Ishikawa (cell line): ENCODE measurements at regions not wholly inside any gene's neighbourhood (a gene's known extent, or its start where the extent isn't known, plus 50 kb on each side); places are given as distances from the start of the nearest gene placed in this dataset.

Experiments used
- CEBPB ChIP-seq: IDR thresholded peaks from 2 replicates; pipeline ENCODE4 v1.6.1; 2012
- CREB1 ChIP-seq: IDR thresholded peaks from 2 replicates; pipeline ENCODE4 v1.6.1; 2012; ENCODE audit warnings: low read depth
- EGR1 ChIP-seq: IDR thresholded peaks from 2 replicates; pipeline ENCODE4 v1.6.1; 2012
- EP300 ChIP-seq: IDR thresholded peaks from 2 replicates; pipeline ENCODE4 v1.6.1; 2012; ENCODE audit warnings: borderline replicate concordance
- FOXM1 ChIP-seq: IDR thresholded peaks from 2 replicates; pipeline ENCODE4 v1.6.1; 2012; ENCODE audit warnings: low read depth, borderline replicate concordance
- NFIC ChIP-seq: IDR thresholded peaks from 2 replicates; pipeline ENCODE4 v1.6.1; 2012
- RAD21 ChIP-seq: IDR thresholded peaks from 2 replicates; pipeline ENCODE4 v1.6.1; 2012; ENCODE audit warnings: low read depth
- TAF1 ChIP-seq: IDR thresholded peaks from 2 replicates; pipeline ENCODE4 v1.6.1; 2012; ENCODE audit warnings: low read depth, mild to moderate bottlenecking
- TCF12 ChIP-seq: IDR thresholded peaks from 2 replicates; pipeline ENCODE4 v1.6.1; 2012; ENCODE audit warnings: low read depth
- TEAD4 ChIP-seq: IDR thresholded peaks from 2 replicates; pipeline ENCODE4 v1.6.1; 2012
- YY1 ChIP-seq: IDR thresholded peaks from 2 replicates; pipeline ENCODE4 v1.6.1; 2012; ENCODE audit warnings: low read depth
- ZBTB7A ChIP-seq: IDR thresholded peaks from 2 replicates; pipeline ENCODE4 v1.6.1; 2012; ENCODE audit warnings: low read depth
- TF ChIP-seq, protein P1 (sequence below): IDR thresholded peaks from 2 replicates; pipeline ENCODE4 v1.6.1; 2012
- TF ChIP-seq, protein P2 (sequence below): IDR thresholded peaks from 2 replicates; pipeline ENCODE4 v1.6.1; 2012
- TF ChIP-seq, protein P3 (sequence below): IDR thresholded peaks from 2 replicates; pipeline ENCODE4 v1.6.1; 2012; ENCODE audit warnings: low read depth, mild to moderate bottlenecking

DNA sequence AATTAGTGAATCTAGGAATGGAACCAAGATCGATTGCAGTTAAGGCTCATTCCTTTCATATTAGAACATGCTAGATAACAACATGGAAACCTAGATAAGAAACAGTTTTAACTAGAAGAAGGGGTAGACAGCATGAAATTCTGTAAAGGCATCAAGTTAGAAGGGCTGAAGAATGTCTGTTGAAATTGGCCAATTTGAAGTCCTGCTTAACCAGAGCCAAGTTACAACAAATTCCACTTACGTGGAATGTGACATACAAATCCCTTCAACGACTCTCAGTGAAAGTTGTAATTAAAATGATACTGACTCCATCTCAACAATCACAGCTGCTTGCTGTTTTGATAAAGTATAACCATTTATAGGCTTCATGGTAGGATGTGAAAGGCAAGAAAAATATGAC, 1065.7 kb downstream of the DNAJB9 start:
- no peak for TF ChIP-seq FOXM1
- no peak for TF ChIP-seq NFIC
- TF ChIP-seq TEAD4: no peak
- TF ChIP-seq EGR1: no peak
- TF ChIP-seq ZBTB7A: no peak
- no peak for TF ChIP-seq CREB1
- no peak for TF ChIP-seq CEBPB
- TF ChIP-seq, protein P1, sequence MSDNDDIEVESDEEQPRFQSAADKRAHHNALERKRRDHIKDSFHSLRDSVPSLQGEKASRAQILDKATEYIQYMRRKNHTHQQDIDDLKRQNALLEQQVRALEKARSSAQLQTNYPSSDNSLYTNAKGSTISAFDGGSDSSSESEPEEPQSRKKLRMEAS: no peak
- TF ChIP-seq RAD21: no peak
- TF ChIP-seq TAF1: no peak
- TF ChIP-seq, protein P2, sequence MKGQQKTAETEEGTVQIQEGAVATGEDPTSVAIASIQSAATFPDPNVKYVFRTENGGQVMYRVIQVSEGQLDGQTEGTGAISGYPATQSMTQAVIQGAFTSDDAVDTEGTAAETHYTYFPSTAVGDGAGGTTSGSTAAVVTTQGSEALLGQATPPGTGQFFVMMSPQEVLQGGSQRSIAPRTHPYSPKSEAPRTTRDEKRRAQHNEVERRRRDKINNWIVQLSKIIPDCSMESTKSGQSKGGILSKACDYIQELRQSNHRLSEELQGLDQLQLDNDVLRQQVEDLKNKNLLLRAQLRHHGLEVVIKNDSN: no peak
- no peak for TF ChIP-seq EP300
- TF ChIP-seq, protein P3, sequence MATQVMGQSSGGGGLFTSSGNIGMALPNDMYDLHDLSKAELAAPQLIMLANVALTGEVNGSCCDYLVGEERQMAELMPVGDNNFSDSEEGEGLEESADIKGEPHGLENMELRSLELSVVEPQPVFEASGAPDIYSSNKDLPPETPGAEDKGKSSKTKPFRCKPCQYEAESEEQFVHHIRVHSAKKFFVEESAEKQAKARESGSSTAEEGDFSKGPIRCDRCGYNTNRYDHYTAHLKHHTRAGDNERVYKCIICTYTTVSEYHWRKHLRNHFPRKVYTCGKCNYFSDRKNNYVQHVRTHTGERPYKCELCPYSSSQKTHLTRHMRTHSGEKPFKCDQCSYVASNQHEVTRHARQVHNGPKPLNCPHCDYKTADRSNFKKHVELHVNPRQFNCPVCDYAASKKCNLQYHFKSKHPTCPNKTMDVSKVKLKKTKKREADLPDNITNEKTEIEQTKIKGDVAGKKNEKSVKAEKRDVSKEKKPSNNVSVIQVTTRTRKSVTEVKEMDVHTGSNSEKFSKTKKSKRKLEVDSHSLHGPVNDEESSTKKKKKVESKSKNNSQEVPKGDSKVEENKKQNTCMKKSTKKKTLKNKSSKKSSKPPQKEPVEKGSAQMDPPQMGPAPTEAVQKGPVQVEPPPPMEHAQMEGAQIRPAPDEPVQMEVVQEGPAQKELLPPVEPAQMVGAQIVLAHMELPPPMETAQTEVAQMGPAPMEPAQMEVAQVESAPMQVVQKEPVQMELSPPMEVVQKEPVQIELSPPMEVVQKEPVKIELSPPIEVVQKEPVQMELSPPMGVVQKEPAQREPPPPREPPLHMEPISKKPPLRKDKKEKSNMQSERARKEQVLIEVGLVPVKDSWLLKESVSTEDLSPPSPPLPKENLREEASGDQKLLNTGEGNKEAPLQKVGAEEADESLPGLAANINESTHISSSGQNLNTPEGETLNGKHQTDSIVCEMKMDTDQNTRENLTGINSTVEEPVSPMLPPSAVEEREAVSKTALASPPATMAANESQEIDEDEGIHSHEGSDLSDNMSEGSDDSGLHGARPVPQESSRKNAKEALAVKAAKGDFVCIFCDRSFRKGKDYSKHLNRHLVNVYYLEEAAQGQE: no peak
- no peak for TF ChIP-seq TCF12
- no peak for TF ChIP-seq YY1

DNA sequence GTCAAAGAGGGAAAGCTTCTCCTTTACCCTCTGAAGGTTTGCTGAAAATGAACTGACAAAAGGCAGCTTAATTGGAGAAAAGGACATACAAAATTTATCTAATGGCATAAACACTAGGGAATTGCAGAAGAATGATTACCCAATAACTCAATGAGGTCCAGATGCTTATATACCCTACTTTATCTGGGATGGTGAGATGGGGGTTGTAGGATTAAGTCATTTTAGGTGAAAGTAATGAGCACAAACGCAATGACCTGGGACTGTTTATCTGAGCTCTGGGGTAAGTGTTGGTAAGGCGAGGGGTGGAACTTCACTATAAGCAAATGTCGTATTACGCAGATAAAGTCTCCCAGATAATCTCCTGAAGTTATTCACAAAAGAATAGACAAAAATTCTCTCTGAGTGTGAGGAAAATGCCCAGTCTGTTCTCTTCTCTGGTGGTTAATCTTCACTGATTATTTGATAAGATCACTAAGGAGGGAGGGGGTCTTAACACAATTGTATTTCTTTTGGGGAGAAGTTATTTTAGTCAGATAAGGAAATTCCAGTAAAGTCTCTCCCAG, 1067.8 kb downstream of the DNAJB9 start:
- TF ChIP-seq TEAD4 (no peak), FOXM1 (no peak), RAD21 (no peak), ZBTB7A (no peak), EGR1 (no peak), CEBPB (no peak), EP300 (no peak)

DNA sequence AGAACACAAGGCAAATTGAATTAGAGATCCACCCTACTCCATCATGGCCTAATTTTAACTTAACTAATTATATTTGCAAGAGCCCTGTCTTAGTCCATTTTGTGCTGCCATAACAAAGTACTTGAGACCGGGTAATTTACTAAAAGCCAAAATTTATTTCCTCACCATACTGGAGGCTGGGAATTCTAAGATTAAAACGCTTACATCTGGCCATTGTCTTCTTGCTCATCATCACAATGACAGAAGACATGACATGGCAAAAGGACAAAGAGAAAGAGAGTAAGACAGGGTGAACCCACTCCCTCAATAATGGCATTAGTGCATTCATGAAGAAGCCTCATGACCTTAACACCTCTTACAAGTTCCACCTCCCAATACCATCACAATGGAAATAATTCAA, 1068.6 kb downstream of the DNAJB9 start:
- TF ChIP-seq FOXM1: no peak
- TF ChIP-seq EP300: no peak
- TF ChIP-seq TCF12: no peak
- no peak for TF ChIP-seq RAD21
- TF ChIP-seq, protein P1: no peak
- no peak for TF ChIP-seq TAF1
- no peak for TF ChIP-seq EGR1
- TF ChIP-seq CREB1: no peak
- no peak for TF ChIP-seq ZBTB7A
- TF ChIP-seq YY1: no peak
- TF ChIP-seq NFIC: no peak
- TF ChIP-seq, protein P3: no peak

DNA sequence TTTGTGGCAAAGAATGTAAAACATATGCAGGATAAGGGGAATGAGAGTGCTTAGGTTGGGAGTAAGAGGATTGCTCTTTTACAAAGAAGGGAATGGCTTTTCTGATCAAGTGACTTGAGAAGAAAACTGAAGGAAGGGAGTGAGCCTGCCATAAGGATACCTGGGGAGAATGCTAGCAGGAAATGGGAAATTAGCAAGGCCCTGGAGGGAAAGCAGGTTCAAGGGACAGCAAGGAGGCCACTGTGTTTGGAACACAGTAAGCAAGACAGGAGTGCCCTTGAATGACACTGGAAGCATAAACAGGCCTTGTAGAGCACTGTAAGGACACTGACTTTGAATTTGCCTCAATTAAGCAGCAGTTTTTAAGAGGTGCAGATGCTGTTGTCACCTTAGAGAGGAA, 1069.9 kb downstream of the DNAJB9 start:
- TF ChIP-seq CREB1: no peak
- TF ChIP-seq, protein P3: no peak
- TF ChIP-seq EP300: no peak
- TF ChIP-seq, protein P2: no peak
- TF ChIP-seq TAF1: no peak

DNA sequence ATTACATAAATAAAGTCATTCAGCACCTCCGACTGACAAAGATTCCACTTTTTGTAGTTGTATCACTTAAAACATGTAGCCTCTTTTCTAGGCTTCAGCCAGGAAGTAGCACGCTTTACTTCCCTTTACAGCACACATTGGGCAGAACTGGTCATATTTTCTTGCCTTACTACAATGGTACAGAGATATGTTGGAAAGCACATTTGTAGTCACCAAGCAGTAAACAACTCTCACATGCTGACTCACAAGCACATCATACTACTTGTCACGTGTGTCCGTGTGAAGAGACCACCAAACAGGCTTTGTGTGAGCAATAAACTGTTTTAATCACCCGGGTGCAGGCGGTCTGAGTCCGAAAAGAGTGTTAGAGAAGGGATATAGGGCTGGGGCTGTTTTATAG, 1071.8 kb downstream of the DNAJB9 start:
- TF ChIP-seq YY1 (no peak), FOXM1 (no peak), EGR1 (no peak), RAD21 (no peak), ZBTB7A (no peak), CREB1 (no peak), TAF1 (no peak), NFIC (no peak), TCF12 (no peak), EP300 (no peak), TEAD4 (no peak), CEBPB (no peak)
- TF ChIP-seq, protein P3: no peak
- TF ChIP-seq, protein P2: no peak
- TF ChIP-seq, protein P1: no peak
